ENCODE measurements at regions not wholly inside any gene's neighbourhood (a gene's known extent, or its start where the extent isn't known, plus 50 kb on each side); places are given as distances from the start of the nearest gene placed in this dataset.
"Not testable (repeated sequence)": the region's sequence is repeated elsewhere in the genome, so short reads cannot be mapped to it uniquely, and the experiment has no call there.

DNA sequence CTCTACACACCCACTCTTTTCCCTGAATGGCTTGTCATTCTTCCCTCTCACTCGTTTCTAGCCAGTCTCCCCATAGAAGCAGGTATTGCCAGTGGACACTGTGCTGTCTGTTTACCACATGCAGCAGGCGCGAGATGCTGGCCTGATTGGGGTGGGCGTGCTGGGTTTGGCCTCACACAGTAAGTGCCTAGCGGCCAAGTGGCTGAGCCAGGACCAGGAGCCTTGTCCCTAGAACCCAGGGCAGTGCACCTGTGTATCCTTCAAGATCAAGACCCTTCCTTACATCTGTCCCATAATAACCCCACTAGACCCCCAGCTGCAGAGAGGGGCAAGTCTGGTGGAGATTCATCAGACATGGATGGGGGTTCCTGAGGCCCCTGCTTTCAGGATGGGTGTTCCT, 112.8 kb upstream of the IRX4 start:
- no peaks in the 10 kb centered on the region for H3K36me3 ChIP-seq (ENCODE audit: low read depth)
- no peaks in the 10 kb centered on the region for H3K4me1 ChIP-seq (ENCODE audit: low read depth)
- TF ChIP-seq, protein P1, sequence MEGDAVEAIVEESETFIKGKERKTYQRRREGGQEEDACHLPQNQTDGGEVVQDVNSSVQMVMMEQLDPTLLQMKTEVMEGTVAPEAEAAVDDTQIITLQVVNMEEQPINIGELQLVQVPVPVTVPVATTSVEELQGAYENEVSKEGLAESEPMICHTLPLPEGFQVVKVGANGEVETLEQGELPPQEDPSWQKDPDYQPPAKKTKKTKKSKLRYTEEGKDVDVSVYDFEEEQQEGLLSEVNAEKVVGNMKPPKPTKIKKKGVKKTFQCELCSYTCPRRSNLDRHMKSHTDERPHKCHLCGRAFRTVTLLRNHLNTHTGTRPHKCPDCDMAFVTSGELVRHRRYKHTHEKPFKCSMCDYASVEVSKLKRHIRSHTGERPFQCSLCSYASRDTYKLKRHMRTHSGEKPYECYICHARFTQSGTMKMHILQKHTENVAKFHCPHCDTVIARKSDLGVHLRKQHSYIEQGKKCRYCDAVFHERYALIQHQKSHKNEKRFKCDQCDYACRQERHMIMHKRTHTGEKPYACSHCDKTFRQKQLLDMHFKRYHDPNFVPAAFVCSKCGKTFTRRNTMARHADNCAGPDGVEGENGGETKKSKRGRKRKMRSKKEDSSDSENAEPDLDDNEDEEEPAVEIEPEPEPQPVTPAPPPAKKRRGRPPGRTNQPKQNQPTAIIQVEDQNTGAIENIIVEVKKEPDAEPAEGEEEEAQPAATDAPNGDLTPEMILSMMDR (IDR thresholded peaks at IDR 0.05): no peak
- no peaks in the 10 kb centered on the region for H3K9me3 ChIP-seq
- intact Hi-C loops (cut with DNase I, micrococcal nuclease): no loop called here
- no peak overlapping the region for H3K4me3 ChIP-seq
- ATAC-seq (no peak), DNase-seq (no peak)

DNA sequence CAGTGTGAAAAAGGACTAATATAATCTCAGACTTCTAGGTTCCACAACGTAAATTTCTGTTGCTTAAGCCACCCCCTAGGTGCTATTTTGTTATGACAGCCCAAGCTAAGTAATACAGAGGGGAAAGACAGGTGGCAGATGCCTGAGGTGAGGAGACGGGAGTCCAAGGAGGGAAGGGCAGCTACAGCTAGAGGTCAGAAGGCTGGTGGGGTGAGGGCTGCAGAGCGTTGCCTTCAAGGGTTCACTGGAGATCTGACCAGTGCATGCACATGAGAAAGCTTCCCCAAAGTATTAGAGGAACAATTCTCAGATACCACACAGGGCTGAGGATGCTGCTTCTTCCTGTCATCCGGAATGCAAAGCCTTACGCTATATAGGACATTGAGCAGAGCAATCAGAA, 104.7 kb upstream of the IRX4 start:
- no peaks in the 10 kb centered on the region for H3K36me3 ChIP-seq (ENCODE audit: low read depth)
- intact Hi-C loops (cut with DNase I, micrococcal nuclease): no loop called here
- TF ChIP-seq, protein P1 (IDR thresholded peaks at IDR 0.05): no peak
- DNase-seq (no peak), ATAC-seq (no peak)
- no peaks in the 10 kb centered on the region for H3K9me3 ChIP-seq
- H3K4me3 ChIP-seq: no peak overlapping the region
- no peaks in the 10 kb centered on the region for H3K4me1 ChIP-seq (ENCODE audit: low read depth)

DNA sequence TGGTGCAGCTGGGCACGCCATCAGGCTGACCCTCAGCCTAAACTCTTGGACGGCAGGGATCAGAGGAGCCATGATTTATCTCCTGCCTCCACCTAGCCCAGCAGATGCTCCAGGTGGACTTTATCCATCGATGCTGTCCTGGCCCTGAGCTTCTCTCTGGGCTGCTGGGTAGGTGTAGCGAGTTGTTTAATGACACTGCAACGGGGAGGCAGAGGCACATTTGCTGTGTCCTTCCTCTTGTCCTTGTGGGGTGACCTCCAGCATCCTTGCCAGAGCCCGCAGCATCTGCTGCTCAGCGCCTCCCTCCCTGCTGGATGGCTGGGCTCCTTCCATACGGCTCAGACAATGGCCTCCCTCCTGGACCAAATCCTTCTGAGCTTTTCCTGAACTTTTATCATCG, 103.1 kb upstream of the IRX4 start:
- ATAC-seq (no peak), DNase-seq (no peak)
- no peaks in the 10 kb centered on the region for H3K9me3 ChIP-seq
- no peak overlapping the region for H3K4me3 ChIP-seq
- no peaks in the 10 kb centered on the region for H3K36me3 ChIP-seq (ENCODE audit: low read depth)
- H3K4me1 ChIP-seq (ENCODE audit: low read depth): no peaks in the 10 kb centered on the region
- TF ChIP-seq, protein P1 (IDR thresholded peaks at IDR 0.05): no peak
- intact Hi-C loops (cut with DNase I, micrococcal nuclease): no loop called here

DNA sequence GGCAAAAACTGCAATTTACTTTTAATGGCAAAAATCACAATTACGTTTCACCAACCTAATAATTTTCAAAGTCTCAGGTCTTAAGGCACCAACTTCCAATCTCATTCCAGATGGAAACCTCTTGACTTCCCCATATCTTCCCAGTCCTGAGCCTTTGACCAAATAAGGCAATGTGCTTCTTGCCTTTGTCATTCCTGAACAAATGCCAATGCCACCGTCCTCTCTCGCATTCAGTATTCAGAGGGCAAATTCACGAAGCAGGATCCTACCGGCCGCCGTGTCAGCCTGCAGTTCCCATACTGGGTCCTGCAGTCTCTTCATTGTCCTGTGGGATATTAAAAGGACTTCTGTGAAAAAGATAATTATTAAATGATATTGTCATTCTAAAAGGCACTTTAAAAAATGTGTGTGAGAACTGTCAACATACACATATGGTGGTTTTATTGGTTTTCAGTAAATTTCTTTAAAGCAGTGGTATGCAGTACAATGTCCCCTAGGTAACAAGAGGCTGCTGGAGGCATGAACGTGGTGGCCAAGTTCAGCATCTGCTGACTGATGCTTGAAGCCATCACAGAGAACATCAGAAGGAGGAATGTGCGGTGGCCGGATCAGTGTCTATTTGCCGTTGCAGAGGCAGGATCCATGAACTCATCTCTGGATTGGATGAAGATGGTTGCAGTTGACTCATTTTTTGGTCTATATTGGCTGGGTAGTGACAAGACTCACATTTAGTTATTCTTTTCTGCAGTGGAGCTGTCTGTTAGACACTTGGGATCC, 101.4 kb upstream of the IRX4 start:
- no peaks in the 10 kb centered on the region for H3K36me3 ChIP-seq (ENCODE audit: low read depth)
- TF ChIP-seq, protein P1 (IDR thresholded peaks at IDR 0.05): no peak
- no peaks in the 10 kb centered on the region for H3K9me3 ChIP-seq
- intact Hi-C loops (cut with DNase I, micrococcal nuclease): no loop called here
- no peak for ATAC-seq
- DNase-seq: no peak
- no peaks in the 10 kb centered on the region for H3K4me1 ChIP-seq (ENCODE audit: low read depth)
- no peak overlapping the region for H3K4me3 ChIP-seq

DNA sequence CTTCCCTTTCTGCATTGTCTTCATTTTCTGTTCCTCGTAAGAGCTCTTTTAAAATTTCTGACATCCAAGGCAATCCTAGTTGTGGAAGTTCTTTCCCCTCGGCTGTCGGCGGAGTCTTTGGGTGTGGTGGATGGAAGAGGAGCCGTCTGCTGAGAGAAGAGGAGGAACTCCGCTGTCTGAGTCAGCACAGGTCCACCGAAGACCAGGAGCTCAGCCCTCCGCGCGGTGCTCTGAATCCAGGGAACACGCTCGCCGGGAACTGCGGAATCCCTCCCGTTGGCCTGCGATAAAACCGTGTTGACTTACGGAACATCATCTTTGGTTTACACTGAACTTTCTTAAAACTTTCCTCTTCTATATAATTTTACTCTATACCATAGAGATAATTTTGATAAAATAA, 100.7 kb upstream of the IRX4 start:
- intact Hi-C loops (cut with DNase I, micrococcal nuclease): no loop called here
- ATAC-seq (no peak), DNase-seq (no peak)
- TF ChIP-seq, protein P1 (IDR thresholded peaks at IDR 0.05): no peak
- H3K36me3 ChIP-seq (ENCODE audit: low read depth): no peaks in the 10 kb centered on the region
- H3K4me3 ChIP-seq: no peak overlapping the region
- no peaks in the 10 kb centered on the region for H3K9me3 ChIP-seq
- H3K4me1 ChIP-seq (ENCODE audit: low read depth): no peaks in the 10 kb centered on the region

DNA sequence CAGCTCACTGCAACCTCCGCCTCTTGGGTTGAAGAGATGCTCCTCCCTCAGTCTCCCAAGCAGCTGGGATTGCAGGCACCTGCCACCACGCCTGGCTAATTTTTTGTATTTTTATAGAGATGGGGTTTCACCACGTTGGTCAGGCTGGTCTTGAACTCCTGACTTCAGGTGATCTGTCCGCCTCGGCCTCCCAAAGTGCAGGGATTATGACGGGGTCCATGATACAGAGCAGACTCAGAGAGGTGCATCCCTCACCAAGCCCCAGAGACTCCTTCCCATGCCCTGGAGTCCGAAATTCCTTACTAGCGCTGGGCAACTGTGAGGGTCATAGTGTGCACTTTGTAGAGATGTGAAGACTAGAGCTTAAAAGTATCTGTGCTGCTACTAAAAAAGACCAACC, 99.8 kb upstream of the IRX4 start:
- DNase-seq; intact Hi-C loops (cut with DNase I, micrococcal nuclease); ATAC-seq; H3K9me3 ChIP-seq; H3K36me3 ChIP-seq (ENCODE audit: low read depth); H3K4me3 ChIP-seq; H3K4me1 ChIP-seq (ENCODE audit: low read depth): not testable (repeated sequence)

Data from mucosa of descending colon (tissue), 3 donors.